Large intestine (tissue), 3 donors: ENCODE measurements at regions not wholly inside any gene's neighbourhood (a gene's known extent, or its start where the extent isn't known, plus 50 kb on each side); places are given as distances from the start of the nearest gene placed in this dataset.
A peak's percentile ranks its signal among the peaks of the same experiment; 100 is the strongest.

ENCODE experiments used
- DNase-seq, 2 donors: peaks; one replicate each; pipeline versions ENCODE4 v3.0.0 to v3.0.0-alpha.2; 2013
- H3K27ac ChIP-seq: one replicate; pipeline ENCODE4 v1.5.1; 2013; ENCODE audit warnings: low read length
- H3K27me3 ChIP-seq: 2 replicates; pipeline ENCODE4 v1.6.1; 2013; ENCODE audit warnings: low read length; ENCODE audit not compliant: control insufficient read depth, insufficient read depth
- H3K36me3 ChIP-seq: 2 replicates; pipeline ENCODE4 v1.6.1; 2013; ENCODE audit warnings: low read length; ENCODE audit not compliant: control insufficient read depth, insufficient read depth
- H3K4me1 ChIP-seq: one replicate; pipeline ENCODE4 v1.6.1; 2013; ENCODE audit warnings: low read length; ENCODE audit not compliant: control insufficient read depth, insufficient read depth
- H3K4me3 ChIP-seq: one replicate; pipeline ENCODE4 v1.5.1; 2013; ENCODE audit warnings: low read length
- H3K9me3 ChIP-seq: one replicate; pipeline ENCODE4 v1.6.1; 2013; ENCODE audit warnings: mild to moderate bottlenecking, low read depth, low read length, moderate library complexity; ENCODE audit not compliant: control insufficient read depth
- WGBS: methylation state at CpG from one replicate; pipeline ENCODE4 v1.1.5; 2013; ENCODE audit warnings: low lambda C conversion rate; ENCODE audit not compliant: insufficient coverage; 5-methylcytosine and 5-hydroxymethylcytosine counted together

DNA sequence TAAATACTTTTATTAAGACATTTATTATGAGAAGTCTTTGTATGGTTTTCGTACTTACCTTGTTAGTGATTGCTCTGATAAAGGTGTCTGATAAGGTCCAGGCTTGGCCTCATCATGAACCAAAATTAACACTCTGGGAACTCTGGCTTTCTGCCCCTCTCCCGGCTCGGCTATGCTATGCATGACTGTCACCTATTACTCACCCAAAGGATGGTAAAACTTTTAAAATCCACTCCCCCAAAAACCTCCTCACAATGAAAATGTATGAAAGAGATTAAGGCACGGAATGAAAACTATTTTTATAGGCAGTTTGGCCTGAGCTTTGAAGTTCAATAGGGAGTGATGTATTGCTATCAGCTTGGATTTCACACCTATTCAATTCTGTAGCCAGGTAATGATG is 217.3 kb upstream of the TBX3 start:
- H3K4me1 ChIP-seq, result peaks cover 8% of the 10 kb centered on the region
- H3K27me3 ChIP-seq, result no peaks in the 10 kb centered on the region
- peaks cover 2% of the 10 kb centered on the region for H3K9me3 ChIP-seq
- 86% methylated on average over 1 of the region's 4 CpGs for WGBS
- H3K27ac ChIP-seq, result no peak overlapping the region
- no peak overlapping the region for H3K4me3 ChIP-seq
- H3K36me3 ChIP-seq, result no peaks in the 10 kb centered on the region
- DNase-seq, result no peak

- WGBS, result no CpG with 5 or more reads among the region's 2 CpGs
- no peak overlapping the region for H3K4me3 ChIP-seq
- H3K36me3 ChIP-seq, result no peaks in the 10 kb centered on the region
- H3K27ac ChIP-seq, result no peak overlapping the region
- H3K9me3 ChIP-seq, result no peaks in the 10 kb centered on the region
- DNase-seq, result no peak
- H3K4me1 ChIP-seq, result peaks cover 7% of the 10 kb centered on the region
- H3K27me3 ChIP-seq, result no peaks in the 10 kb centered on the region
Measured at GRCh38 chr12:114898159-114898558, 214.2 kb upstream of the TBX3 start.

DNA sequence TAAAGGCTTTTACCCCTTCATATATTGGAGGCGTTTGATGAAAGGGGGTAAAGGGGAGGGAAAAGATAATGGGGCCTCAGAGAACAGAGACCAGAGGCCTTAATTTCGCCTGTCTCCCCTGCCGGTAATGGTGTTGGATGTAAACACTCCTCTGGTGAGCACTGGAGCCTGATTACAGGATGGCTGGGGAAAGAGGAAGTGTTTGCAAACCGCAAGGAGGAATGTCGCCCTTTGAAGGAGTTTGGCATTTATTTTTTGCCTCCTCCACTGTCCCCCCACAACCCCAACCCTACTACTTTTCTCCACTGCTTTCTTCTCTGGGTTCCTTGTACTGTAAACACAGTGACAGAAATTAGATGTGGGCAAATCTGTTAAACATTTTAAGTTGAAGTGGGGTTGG is 211.9 kb upstream of the TBX3 start:
- no peak for DNase-seq
- Histone ChIP-seq H3K4me3 (no peak overlapping the region), H3K27ac (no peak overlapping the region), H3K9me3 (no peaks in the 10 kb centered on the region), H3K4me1 (no peaks in the 10 kb centered on the region), H3K27me3 (no peaks in the 10 kb centered on the region), H3K36me3 (no peaks in the 10 kb centered on the region)
- no CpG with 5 or more reads among the region's 5 CpGs for WGBS

DNA sequence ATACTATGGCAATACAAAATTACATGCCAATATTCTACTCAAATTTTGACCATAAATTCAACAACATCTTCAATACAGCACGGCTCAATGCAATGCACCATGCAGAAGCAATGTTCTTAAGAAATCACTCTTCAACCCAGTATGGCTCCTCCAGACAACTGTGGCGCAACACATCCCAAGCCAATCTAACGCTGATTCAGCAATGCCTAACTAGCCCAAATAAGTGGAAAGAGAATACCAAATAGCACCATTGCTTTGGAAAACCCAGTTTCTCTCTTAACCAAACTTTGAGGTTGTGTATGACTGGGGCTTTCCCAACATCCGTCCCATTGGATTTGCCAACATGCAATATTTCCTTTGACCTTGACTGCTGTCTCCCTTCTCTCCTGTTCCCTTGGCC is 211.1 kb upstream of the TBX3 start:
- no peak for DNase-seq
- no peak overlapping the region for H3K4me3 ChIP-seq
- no peak overlapping the region for H3K27ac ChIP-seq
- no CpG with 5 or more reads among the region's 4 CpGs for WGBS
- no peaks in the 10 kb centered on the region for H3K4me1 ChIP-seq
- H3K27me3 ChIP-seq, result no peaks in the 10 kb centered on the region
- no peaks in the 10 kb centered on the region for H3K9me3 ChIP-seq
- H3K36me3 ChIP-seq, result no peaks in the 10 kb centered on the region

DNA sequence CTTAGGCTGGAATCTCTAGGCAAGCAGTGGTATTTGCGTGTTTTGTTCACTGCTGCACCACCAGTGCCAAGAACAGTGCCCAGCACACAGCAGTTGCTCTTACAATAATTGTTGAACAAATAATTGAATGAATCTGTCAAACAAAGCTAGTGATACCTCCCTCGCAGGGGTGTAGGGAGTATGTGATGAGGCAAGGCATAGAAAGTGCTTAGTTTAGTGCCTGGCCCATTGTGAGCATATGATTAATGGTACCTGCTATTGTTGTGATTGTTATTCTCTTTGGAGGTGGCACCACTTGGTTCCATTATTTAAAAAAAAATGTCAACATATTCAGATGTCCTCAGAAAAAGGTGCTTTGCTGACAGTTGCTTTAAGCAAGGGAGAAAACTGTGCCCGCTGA is 210.1 kb upstream of the TBX3 start:
- no peak overlapping the region for H3K27ac ChIP-seq
- no peak for DNase-seq
- 80% methylated on average over 1 of the region's 3 CpGs for whole genome bisulfite sequencing
- H3K4me1 ChIP-seq, result no peaks in the 10 kb centered on the region
- H3K4me3 ChIP-seq, result no peak overlapping the region
- no peaks in the 10 kb centered on the region for H3K36me3 ChIP-seq
- no peaks in the 10 kb centered on the region for H3K27me3 ChIP-seq
- H3K9me3 ChIP-seq, result no peaks in the 10 kb centered on the region

- DNase-seq, result peak in 1 of 2 donors; percentile 33
- no peaks in the 10 kb centered on the region for H3K4me1 ChIP-seq
- H3K27me3 ChIP-seq, result no peaks in the 10 kb centered on the region
- no peak overlapping the region for H3K4me3 ChIP-seq
- no peaks in the 10 kb centered on the region for H3K36me3 ChIP-seq
- 80% methylated on average over 1 of the region's 2 CpGs for WGBS
- H3K27ac ChIP-seq, result no peak overlapping the region
- no peaks in the 10 kb centered on the region for H3K9me3 ChIP-seq
Measured at GRCh38 chr12:114888928-114889584, 205.1 kb upstream of the TBX3 start.

GRCh38 chr12:114888448-114888847 is 204.5 kb upstream of the TBX3 start:
- H3K9me3 ChIP-seq, result no peaks in the 10 kb centered on the region
- H3K27me3 ChIP-seq, result no peaks in the 10 kb centered on the region
- H3K4me1 ChIP-seq, result no peaks in the 10 kb centered on the region
- H3K27ac ChIP-seq, result no peak overlapping the region
- no peaks in the 10 kb centered on the region for H3K36me3 ChIP-seq
- no peak overlapping the region for H3K4me3 ChIP-seq
- peak in 1 of 2 donors; percentile 19 for DNase-seq
- WGBS, result no CpG with 5 or more reads among the region's 1 CpG

DNA sequence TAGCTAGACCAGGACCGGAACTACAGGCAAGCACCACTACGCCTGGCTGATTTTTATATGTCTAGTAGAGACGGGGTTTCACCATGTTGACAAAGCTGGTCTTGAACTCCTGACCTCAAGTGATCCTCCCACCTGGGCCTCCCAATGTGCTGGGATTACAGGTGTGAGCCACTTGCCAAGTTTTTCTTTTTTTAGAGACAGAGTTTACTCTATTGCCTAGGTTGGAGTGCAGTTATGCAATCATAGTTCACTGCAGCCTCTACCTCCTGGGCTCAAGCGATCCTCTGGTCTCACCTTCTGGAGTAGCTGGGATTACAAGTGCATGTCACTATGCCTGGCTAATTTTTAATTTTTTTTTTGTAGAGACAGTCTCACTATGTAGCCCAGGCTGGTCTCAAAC is 201.5 kb upstream of the TBX3 start:
- H3K27ac ChIP-seq, result no peak overlapping the region
- no peak overlapping the region for H3K4me3 ChIP-seq
- no peaks in the 10 kb centered on the region for H3K27me3 ChIP-seq
- no peaks in the 10 kb centered on the region for H3K9me3 ChIP-seq
- WGBS, result no CpG with 5 or more reads among the region's 4 CpGs
- no peak for DNase-seq
- no peaks in the 10 kb centered on the region for H3K4me1 ChIP-seq
- no peaks in the 10 kb centered on the region for H3K36me3 ChIP-seq

DNA sequence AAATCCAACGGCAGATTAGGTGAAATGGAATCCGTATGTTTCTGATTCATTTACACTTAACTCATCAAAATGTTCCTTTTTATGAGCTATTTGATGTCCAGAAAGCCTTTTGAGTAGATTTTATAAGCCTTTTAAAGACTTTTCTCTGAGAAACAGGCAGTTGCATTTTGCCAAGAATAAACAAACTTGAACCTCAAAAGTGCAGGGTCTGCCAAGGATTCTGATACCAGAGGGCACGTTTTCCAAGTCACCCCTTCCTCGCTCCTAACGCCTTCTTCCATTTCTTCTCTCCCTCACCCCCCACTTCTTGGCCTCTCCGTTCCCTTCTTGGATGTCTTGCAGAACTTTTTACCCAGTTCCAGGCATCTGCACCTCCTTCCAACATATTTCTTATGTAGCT is 200.6 kb upstream of the TBX3 start:
- no peaks in the 10 kb centered on the region for H3K36me3 ChIP-seq
- no peak overlapping the region for H3K4me3 ChIP-seq
- 100% methylated on average over 3 of the region's 6 CpGs for WGBS
- H3K27me3 ChIP-seq, result no peaks in the 10 kb centered on the region
- no peak overlapping the region for H3K27ac ChIP-seq
- H3K9me3 ChIP-seq, result no peaks in the 10 kb centered on the region
- no peak for DNase-seq
- no peaks in the 10 kb centered on the region for H3K4me1 ChIP-seq

- Histone ChIP-seq H3K4me1 (no peaks in the 10 kb centered on the region), H3K27me3 (no peaks in the 10 kb centered on the region), H3K4me3 (no peak overlapping the region), H3K36me3 (no peaks in the 10 kb centered on the region), H3K27ac (no peak overlapping the region), H3K9me3 (no peaks in the 10 kb centered on the region)
- DNase-seq, result no peak
- 100% methylated on average over 1 of the region's 4 CpGs for WGBS
Measured at GRCh38 chr12:114882083-114882482, 198.1 kb upstream of the TBX3 start.

GRCh38 chr12:114879354-114879753 is 195.4 kb upstream of the TBX3 start:
- Histone ChIP-seq H3K9me3 (no peaks in the 10 kb centered on the region), H3K27me3 (no peaks in the 10 kb centered on the region), H3K4me1 (peaks cover 11% of the 10 kb centered on the region), H3K36me3 (no peaks in the 10 kb centered on the region), H3K4me3 (no peak overlapping the region), H3K27ac (no peak overlapping the region)
- no peak for DNase-seq
- no CpG with 5 or more reads among the region's 4 CpGs for WGBS
